OCI-LY7 (cell line): ENCODE measurements at regions not wholly inside any gene's neighbourhood (a gene's known extent, or its start where the extent isn't known, plus 50 kb on each side); places are given as distances from the start of the nearest gene placed in this dataset.

Source experiments
- BruUV-seq: library from RNA; stranded (reverse); fragments of 400-500 nt; replicated peaks from 2 replicates; lab custom pipeline; 2021; lab: Mats Ljungman, UMichigan
- CTCF ChIA-PET: fragments of 300-600 bp; sonication (Branson Sonifier 250); formaldehyde crosslinking; loops from one replicate; lab custom pipeline; 2022; ENCODE audit warnings: antibody characterized with exemption; ENCODE audit not compliant: unreplicated experiment; lab: Charles Lee
- POLR2A ChIA-PET: fragments of 300-600 bp; sonication (Branson Sonifier 250); formaldehyde crosslinking; loops from one replicate; lab custom pipeline; 2022; ENCODE audit warnings: antibody characterized with exemption; lab: Charles Lee
- DNase-seq: peaks from one replicate; pipeline ENCODE4 v3.0.0-alpha.2; 2015; ENCODE audit warnings: low spot score
- H2AFZ ChIP-seq: fragments of 200-600 bp; sonication (generic), shearing (Covaris generic); 2 replicates; pipeline ENCODE4 v1.6.1; 2014; ENCODE audit warnings: mild to moderate bottlenecking, antibody characterized with exemption, low read length, moderate library complexity
- H3K27ac ChIP-seq: fragments of 200-600 bp; sonication (generic); 2 replicates; pipeline ENCODE4 v1.5.1; 2014; ENCODE audit warnings: mixed run types, low read depth, mild to moderate bottlenecking, moderate library complexity, low read length, inconsistent platforms; ENCODE audit not compliant: poor library complexity, severe bottlenecking
- H3K36me3 ChIP-seq: fragments of 200-600 bp; sonication (generic); 2 replicates; pipeline ENCODE4 v1.6.1; 2014; ENCODE audit warnings: mild to moderate bottlenecking, antibody characterized with exemption, low read length, moderate library complexity, mixed read lengths; ENCODE audit not compliant: insufficient read depth
- H3K4me1 ChIP-seq: fragments of 200-600 bp; sonication (generic); 2 replicates; pipeline ENCODE4 v1.5.1; 2014; ENCODE audit warnings: mild to moderate bottlenecking, low read length; ENCODE audit not compliant: insufficient read depth, poor library complexity, severe bottlenecking
- H3K4me2 ChIP-seq: fragments of 200-600 bp; sonication (generic); 2 replicates; pipeline ENCODE4 v1.6.1; 2014; ENCODE audit warnings: mild to moderate bottlenecking, low read length
- H3K4me3 ChIP-seq: fragments of 200-600 bp; sonication (generic); 2 replicates; pipeline ENCODE4 v1.5.1; 2014; ENCODE audit warnings: mild to moderate bottlenecking, low read depth, low read length; ENCODE audit not compliant: poor library complexity, severe bottlenecking
- H3K79me2 ChIP-seq: fragments of 200-600 bp; sonication (generic); 2 replicates; pipeline ENCODE4 v1.6.1; 2016; ENCODE audit warnings: low read depth, mild to moderate bottlenecking, low read length, moderate library complexity, mixed read lengths; ENCODE audit not compliant: insufficient read depth
- H3K9me2 ChIP-seq: fragments of 200-600 bp; sonication (generic); 2 replicates; pipeline ENCODE4 v1.6.1; 2016; ENCODE audit warnings: mild to moderate bottlenecking, low read length, mixed read lengths; ENCODE audit not compliant: insufficient read depth
- H3K9me3 ChIP-seq: fragments of 200-600 bp; sonication (generic); 2 replicates; pipeline ENCODE4 v1.6.1; 2014; ENCODE audit warnings: mild to moderate bottlenecking, mixed run types, low read length, mixed read lengths
- H4K20me1 ChIP-seq: fragments of 200-600 bp; sonication (generic); 2 replicates; pipeline ENCODE4 v1.6.1; 2014; ENCODE audit warnings: mild to moderate bottlenecking, antibody characterized with exemption, low read length, moderate library complexity, mixed read lengths; ENCODE audit not compliant: insufficient read depth
- CTCF ChIP-seq: fragments of 200-600 bp; sonication (generic); conservative IDR thresholded peaks from 2 replicates; pipeline ENCODE4 v1.5.1; 2014; ENCODE audit warnings: mild to moderate bottlenecking, antibody characterized with exemption, low read length, moderate library complexity, mixed read lengths
- EZH2phosphoT487 ChIP-seq: fragments of 200-600 bp; sonication (generic); IDR thresholded peaks from 2 replicates; pipeline ENCODE4 v1.6.1; 2018; ENCODE audit warnings: low read depth, borderline replicate concordance, mild to moderate bottlenecking, mixed run types, antibody characterized with exemption, low read length, moderate library complexity, mixed read lengths
- intact Hi-C: fragments of 100-400 bp; cut with micrococcal nuclease; formaldehyde crosslinking; loops from one replicate; pipeline ENCODE4 v1.10.0; 2022; ENCODE audit not compliant: unreplicated experiment

- Histone ChIP-seq H2AFZ (no peak overlapping the region), H3K79me2 (no peaks in the 10 kb centered on the region), H3K9me2 (no peaks in the 10 kb centered on the region), H3K9me3 (no peaks in the 10 kb centered on the region), H3K4me2 (no peak overlapping the region), H3K4me3 (no peak overlapping the region), H4K20me1 (no peaks in the 10 kb centered on the region), H3K4me1 (no peaks in the 10 kb centered on the region), H3K27ac (no peak overlapping the region), H3K36me3 (no peaks in the 10 kb centered on the region)
- peak; percentile 42 for DNase-seq
- intact Hi-C loops, result no loop called here
- POLR2A ChIA-PET, result no interaction called here
- no TSS peak for BruUV-seq
- peak; percentile 77 for TF ChIP-seq CTCF
- TF ChIP-seq EZH2phosphoT487, result no peak
- CTCF ChIA-PET, result no interaction called here
These were observed 96.3 kb upstream of the NOCT start for GRCh38 chr4:138919094-138919936.

DNA sequence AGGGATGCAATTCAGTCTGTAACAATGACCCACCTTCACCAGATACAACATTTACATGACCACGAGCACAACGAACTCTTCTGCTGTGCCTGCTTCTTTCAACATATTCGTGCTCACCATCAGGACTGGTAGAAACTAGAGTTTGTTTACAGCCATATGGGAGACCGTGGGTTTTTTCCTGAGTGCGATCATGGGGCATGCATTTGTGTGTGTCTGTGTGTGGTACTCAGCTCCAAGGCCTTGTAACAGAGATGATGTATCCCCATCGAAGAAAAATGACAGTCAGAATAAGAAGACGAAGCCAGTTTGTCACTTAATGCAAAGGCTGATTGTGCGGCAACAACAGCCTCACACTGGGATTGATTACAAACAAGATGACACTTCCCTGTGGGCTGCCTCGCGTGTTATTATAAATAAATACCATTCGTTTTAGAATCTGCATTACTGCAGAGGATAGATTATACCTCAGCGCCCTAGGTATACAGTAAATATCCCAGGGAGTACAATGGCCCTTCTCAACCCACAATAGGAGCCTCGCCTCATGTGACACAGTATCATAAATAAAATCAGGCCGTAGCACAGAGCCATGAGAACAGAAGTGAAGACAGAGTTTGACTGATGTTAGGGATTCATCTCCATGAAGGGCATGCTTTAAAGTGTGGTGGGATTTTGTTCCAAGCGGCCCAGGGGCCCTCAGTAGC is 97.3 kb upstream of the NOCT start:
- Histone ChIP-seq H3K4me3 (no peak overlapping the region), H3K36me3 (no peaks in the 10 kb centered on the region), H3K4me1 (no peaks in the 10 kb centered on the region), H2AFZ (no peak overlapping the region), H3K9me3 (no peaks in the 10 kb centered on the region), H3K9me2 (no peaks in the 10 kb centered on the region), H3K4me2 (no peak overlapping the region), H3K27ac (no peak overlapping the region), H3K79me2 (no peaks in the 10 kb centered on the region), H4K20me1 (no peaks in the 10 kb centered on the region)
- TF ChIP-seq CTCF, result no peak
- TF ChIP-seq EZH2phosphoT487, result no peak
- DNase-seq, result no peak
- ChIA-PET CTCF (no interaction called here), POLR2A (no interaction called here)
- intact Hi-C loops, result no loop called here
- BruUV-seq, result no TSS peak

DNA sequence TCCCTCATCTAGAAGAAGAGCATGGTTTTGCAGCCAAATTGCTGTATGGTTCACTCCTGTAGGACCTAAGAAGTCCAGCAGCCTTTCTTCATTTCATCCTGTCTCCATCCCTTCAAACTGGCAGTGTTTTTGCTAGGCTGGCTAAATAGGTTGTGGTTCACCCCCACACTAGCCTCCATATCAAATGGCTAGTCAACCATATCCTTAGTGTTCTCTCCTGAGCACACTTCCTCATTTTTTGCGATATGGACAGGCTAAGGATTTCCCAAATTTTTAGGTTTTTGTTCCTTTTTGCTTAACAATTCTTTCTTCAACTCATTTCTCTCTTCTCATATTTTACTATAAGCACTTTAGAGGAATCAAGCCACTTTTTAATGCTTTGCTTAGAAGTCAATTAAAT is 98.8 kb upstream of the NOCT start:
- no peak overlapping the region for H3K4me3 ChIP-seq
- H3K36me3 ChIP-seq, result no peaks in the 10 kb centered on the region
- no peak overlapping the region for H2AFZ ChIP-seq
- H4K20me1 ChIP-seq, result no peaks in the 10 kb centered on the region
- TF ChIP-seq CTCF (no peak), EZH2phosphoT487 (no peak)
- no TSS peak for BruUV-seq
- H3K79me2 ChIP-seq, result no peaks in the 10 kb centered on the region
- no peaks in the 10 kb centered on the region for H3K9me3 ChIP-seq
- POLR2A ChIA-PET, result interaction anchor here (1.0 kb wide), 1 partner anchor 21 kb away, joined by 5 read pairs; no protein-coding TSS in a partner anchor
- no peak overlapping the region for H3K4me2 ChIP-seq
- DNase-seq, result no peak
- H3K9me2 ChIP-seq, result no peaks in the 10 kb centered on the region
- H3K4me1 ChIP-seq, result no peaks in the 10 kb centered on the region
- CTCF ChIA-PET, result no interaction called here
- H3K27ac ChIP-seq, result no peak overlapping the region
- intact Hi-C loops, result no loop called here
